Skin of body (tissue), 1 donor: ENCODE measurements at regions not wholly inside any gene's neighbourhood (a gene's known extent, or its start where the extent isn't known, plus 50 kb on each side); places are given as distances from the start of the nearest gene placed in this dataset.
"Not testable (repeated sequence)": the region's sequence is repeated elsewhere in the genome, so short reads cannot be mapped to it uniquely, and the experiment has no call there.

Experiments
- DNase-seq: peaks from one replicate; lab custom pipeline; 2025; lab: John Stamatoyannopoulos, UW

DNA sequence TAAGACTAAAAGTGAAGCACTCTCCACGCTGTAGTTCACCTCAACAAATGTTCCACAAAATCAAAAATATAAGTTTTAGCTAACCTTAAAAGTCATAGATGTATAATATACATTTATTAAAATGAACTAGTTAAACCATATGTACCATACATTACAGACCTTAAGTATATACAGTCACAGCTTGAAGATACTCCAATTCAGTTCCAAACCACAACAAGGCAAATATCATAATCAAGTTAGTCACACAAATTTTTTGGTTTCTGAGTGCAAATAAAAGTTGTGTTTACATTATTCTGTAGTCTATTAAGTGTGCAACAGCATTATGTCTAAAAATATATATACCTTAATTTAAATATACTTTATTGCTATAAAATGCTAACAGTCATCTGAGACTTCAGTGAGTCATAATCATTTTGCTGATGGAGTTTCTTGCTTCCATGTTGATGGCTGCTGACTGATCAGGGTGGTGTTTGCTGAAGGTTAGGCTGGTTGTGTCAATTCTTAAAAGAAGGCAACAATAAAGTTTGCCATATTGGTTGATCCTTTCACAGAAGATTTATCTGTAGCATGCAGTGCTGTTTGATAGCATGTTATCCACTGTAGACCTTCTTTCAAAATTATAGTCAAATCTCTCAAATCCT is 736.7 kb downstream of the NSUN3 start:
- DNase-seq, result no peak

DNA sequence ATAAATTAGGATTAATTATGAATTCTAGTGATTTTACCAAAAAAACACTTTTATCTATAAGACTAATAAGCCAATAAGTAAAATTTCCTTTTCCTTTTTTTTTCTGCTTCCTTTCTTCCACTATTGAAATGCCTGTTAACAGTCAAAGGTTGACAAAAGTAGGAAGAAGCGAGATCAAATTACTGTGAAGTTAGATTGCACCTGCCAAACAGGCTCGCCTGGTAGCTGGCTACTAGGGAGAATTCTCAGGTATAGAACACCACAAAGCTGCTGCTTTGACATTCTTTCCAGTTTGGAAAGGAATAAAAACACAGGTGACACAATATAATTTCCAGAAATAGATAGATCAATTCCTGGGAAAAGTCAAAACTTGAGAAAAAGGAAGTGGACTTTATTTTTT is 749.0 kb downstream of the NSUN3 start:
- DNase-seq, result no peak

DNA sequence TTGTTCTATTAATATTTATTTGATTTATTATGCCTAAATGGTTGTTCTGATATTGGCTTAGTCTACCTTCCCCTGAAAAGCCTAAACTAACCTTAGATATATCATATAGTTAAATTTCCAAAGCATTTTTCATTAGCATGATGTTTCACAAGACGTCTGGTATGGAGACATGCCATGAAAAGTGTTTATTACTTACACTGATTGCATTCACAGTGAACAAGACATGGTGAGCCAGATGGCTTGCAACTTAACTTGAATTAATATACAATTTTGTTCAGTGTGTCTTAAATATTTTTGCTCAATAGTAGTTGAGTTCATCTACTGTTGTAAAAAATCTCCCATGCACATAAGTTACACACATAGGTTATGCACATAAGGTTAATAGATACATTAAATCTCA is 758.4 kb downstream of the NSUN3 start:
- DNase-seq, result no peak

DNA sequence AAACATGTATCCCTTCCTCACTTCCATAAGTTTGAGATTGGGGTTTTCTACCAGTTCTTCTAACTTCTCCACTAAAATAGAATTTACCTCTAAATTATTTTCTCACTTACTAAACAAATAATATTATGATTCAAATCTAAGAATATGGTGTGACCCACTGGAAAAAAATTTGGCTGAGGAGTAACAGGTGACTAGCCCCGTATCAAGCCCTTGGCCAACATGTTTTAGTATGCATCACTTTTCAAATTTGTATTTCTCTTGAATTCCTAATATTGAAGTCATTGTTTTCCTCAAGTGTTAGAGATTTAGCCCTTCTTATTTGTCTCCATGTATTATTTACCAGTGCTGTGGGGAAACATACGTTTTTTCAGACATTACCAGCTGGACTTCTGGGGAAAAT is 759.4 kb downstream of the NSUN3 start:
- no peak for DNase-seq

DNA sequence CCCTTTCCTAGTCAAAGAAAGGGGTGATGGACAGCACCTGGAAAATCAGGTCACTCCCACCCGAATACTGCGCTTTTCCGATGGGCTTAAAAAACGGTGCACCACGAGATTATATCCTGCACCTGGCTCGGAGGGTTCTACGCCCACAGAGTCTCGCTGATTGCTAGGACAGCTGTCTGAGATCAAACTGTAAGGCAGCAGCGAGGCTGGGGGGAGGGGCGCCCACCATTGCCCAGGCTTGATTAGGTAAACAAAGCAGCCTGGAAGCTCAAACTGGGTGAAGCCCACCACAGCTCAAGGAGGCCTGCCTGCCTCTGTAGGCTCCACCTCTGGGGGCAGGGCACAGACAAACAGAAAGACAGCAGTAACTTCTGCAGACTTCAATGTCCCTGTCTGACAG is 783.4 kb downstream of the NSUN3 start:
- DNase-seq, result not testable (repeated sequence)

DNA sequence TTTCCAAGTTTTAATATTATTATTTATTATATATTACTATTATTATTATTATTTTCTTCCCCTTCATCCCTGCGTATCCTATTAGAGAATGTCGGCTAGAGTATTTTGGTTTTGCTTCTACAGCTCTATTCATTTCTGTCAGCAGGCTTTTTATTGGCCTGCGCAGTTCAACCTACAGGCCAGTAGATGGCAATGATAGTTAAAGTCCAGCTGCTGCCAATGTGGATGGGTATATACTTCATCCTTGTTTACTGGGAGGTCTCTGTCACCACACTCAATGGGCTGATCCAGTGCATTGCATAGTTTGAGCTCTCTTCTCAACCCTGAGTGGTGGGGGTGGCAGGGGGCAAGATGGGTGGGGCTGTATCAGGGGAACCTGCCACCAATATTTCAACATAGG is 799.8 kb downstream of the NSUN3 start:
- DNase-seq, result no peak

DNA sequence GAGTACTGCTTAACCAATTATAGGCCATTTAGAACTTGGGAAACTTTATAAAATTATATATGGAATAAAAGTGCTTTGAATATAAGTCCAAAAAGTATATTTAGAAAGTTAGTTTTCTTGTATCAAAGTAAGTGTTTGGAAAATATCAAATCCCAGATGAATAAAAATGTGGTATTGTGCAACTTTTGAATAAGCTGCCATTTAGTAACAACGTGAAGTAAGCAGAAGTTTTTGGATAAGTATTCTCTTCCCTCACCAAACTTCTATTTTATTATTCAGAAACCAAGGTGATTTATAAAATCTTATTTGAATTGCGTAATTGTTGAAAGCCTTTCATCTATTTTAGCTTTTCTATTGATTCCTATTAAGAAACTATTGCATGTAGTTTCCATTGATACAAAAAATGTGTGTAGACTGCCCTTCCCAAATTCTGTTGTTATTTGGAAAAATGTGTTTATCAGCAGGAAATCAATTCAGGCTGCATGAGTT is 806.2 kb downstream of the NSUN3 start:
- no peak for DNase-seq

DNA sequence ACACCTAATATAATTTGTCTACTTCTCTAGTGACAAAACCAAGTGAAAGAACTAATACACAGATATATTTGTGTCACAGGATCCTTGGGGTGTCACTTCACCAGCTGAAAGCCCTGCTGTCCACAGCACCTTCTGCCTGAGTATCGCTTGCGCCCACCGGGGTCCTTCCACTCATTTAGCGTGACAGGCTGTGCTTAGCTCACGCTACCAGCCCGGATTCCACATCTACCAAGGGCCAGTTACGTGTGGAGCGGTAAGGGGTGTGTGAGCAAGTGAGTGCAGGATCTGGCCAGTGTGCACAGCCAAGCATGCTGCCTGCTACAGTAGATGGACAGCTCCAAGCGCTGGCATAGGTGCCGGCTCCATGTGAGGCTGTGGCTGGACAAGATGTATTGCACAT is 810.9 kb downstream of the NSUN3 start:
- DNase-seq, result no peak

DNA sequence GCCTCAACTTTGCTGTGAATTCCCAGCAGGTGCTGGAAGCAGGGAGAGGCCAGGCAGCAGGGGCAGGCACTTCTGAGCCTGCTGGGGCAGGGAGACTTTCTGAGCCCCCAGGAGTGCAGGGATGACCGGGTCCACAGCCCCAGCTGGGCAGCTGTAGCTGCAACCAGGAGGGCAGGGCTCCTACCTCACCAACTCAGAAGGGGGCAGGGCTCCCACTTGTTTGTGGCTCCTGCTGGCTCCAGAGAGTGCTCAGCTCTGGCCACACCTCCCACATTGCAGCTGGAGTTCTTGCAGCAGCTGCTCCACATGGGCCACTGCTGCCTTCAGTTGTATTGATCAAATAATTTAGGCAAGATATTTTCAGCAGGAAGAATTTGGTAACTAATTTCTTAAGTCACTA is 812.3 kb downstream of the NSUN3 start:
- DNase-seq, result no peak

DNA sequence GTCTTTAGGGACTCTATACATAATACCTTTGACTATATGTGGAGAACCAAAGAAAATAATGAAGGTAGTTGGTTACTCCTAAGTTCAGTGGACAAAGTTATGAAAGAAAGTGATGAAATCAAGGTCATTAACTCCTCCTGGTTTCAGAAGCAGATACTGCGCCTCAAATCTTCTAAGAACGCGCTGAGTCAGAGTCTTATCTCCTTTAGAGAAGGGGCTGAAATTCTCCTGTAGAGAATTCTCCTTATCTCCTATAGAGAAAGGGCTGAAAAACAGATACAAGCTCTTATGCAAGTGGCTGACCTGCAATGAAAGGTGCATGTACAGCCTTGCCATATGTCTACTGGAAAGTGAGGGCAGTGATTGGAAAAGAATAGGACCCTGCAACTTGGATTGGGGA is 824.2 kb downstream of the NSUN3 start:
- no peak for DNase-seq

DNA sequence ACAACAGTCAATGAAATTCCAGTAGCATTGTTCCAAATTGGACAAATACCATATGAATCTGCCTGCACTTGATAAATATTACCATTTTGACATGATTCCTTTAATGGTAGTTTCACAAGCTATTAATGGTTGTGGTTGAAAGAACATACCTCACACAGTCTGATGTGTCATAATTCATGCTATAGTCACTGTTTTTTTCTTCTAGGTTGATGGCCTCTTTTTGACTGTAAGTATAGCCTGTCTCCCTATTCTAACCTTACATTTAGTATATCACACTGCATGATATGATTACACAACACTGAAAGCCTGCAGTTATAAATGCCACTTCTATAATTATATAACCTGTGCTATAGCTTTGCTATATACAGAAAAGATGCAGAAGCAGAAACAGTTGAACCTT is 834.1 kb downstream of the NSUN3 start:
- DNase-seq, result no peak

DNA sequence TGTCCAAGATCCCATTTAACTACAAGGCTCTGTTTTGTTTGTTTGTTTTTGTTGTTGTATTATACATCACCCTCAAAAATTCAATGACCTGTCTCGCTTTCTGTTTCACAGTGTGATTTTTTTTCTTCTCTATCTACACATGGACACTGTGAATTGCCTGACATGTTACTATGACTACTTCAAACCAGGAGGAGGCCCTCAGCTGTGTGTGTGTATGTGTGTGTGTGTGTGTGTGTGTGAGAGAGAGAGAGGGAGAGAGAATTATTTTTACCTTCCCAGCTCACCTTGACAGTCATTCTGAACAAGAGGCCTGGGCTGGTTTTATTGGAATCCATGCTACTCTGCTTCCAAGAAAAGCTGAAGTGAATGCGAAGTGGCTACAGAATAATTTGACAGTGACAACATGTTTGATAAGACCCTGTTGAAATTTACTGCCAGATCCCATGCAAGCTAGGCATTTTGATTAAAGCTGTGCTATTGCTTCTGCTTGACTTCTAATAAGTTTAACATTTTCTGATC is 841.4 kb downstream of the NSUN3 start:
- DNase-seq, result no peak

DNA sequence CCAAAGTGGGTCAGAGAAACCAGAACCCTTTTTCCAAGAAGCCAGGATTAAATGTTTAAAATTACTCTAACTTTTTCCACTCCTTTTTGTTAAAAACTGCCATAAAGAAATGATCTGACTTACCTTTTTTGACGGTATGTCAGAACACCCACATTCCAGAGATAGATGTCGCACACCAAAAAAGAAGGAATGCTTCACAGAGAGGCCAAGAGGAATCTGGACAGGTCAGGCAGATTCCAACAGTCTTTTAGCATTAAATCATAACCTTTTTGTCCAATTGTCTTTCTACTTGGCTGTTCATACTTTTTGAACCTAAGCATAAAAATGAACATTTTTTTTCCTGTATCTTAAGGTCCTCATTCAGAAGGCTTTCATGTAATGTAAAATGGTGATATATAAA is 846.9 kb downstream of the NSUN3 start:
- no peak for DNase-seq

DNA sequence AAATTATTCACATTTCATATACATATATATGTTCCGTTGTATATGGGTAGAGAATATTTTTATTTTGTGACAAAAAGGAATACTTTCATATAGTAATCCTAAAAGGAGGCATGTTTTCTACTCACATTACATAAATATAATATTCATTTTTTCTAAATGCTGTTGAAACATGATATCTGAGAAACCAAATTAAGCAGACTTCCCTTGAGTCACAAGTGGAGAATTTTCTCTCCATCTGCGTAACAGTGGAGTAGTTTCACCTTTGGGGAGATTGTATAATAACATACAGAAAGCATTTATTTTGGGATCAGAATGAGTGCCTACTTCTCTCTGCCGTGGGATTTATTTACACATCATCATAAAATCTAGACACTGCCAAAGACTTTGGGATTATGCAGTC is 849.8 kb downstream of the NSUN3 start:
- DNase-seq, result no peak

DNA sequence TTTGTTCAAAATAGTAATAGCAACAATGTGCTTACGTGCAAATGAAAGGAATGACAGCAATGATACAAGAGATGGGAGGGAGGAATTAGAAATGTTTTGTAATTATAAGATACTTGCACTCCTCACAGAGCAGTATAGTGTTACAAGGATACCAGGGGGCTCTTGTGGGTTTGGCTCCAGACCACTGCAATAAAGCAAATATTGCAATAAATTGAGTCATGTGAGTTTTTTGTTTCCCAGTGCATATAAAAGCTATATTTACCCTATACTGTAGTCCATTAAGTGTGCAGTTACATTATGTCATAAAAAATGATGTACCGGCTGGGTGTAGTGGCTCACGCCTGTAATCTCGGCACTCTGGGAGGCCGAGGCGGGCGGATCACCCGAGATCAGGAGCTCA is 864.3 kb downstream of the NSUN3 start:
- no peak for DNase-seq

DNA sequence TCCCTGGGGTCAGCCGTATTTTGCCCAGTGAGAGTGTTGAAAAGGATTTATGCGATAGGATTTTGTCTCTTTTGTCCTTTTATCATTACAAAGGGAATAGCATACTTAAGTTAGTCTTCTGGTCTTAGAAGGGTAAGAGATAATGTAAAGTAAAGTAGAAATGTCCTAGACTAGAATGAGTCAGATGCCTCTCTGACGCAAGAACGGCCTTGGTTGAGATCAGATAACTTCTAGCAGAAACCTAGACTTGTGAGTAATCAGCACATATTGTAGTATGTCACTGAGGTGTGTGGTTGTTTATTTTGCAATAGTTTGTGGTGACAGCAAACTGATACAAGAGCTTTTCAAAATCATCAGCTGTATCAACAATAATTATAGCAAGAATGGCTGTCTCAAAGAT is 866.1 kb downstream of the NSUN3 start:
- no peak for DNase-seq

DNA sequence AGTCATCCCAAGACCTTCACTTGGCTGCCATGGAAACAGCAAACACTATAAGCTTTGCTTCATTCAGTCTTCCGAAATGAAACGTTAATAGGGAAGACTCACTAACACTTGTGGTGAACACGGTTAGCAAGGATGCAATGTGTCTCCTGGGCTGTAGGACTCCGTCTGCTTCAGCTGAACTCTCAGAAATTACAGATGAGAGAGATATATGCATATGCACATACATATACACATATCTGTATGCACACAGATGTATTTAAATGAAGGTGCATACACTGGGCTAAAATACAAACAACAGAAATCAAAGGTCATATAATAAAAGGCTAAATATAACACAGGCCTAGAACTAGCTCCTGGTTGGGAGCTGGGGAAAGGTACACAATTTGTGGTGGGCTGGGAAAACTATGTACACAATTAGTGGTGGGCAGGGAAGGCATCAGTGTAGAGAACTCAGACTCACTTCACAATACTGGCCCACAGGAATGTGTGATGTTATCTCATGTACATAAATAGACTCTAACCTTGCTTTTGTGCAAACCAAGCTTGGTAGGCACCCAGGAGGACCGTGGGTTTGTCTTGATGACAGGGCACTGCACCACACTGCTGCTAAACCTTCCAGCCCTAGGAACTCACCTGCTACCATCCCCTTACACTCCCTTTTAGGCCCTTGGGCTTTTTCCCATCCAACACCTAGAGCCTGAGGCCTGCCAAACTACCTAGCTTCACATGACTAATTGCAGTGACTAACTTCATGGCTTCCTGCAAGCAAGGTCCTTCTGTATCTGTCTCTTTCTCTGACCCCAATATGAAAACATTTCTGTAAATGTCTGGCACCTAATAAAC is 873.1 kb downstream of the NSUN3 start:
- no peak for DNase-seq

DNA sequence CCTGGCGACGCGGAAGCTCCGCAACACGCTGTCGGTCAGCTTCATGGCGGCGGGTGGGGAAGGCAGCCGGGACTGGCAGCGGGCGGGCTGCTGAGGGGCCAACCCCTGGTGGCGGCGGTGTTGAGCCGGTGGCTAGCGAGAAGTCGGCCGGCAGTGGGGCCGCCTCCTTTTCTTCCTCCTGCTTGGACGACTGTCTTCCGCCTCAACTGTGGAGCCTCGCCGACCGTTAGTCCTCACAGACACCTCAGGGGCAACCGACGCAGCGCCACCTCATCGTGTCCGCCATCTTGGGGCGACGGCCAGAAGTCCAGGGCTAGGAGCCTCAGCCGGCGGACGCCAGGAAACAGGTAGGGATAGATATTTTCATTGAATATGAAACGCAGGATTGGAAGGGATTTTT is 875.1 kb downstream of the NSUN3 start:
- DNase-seq, result no peak

DNA sequence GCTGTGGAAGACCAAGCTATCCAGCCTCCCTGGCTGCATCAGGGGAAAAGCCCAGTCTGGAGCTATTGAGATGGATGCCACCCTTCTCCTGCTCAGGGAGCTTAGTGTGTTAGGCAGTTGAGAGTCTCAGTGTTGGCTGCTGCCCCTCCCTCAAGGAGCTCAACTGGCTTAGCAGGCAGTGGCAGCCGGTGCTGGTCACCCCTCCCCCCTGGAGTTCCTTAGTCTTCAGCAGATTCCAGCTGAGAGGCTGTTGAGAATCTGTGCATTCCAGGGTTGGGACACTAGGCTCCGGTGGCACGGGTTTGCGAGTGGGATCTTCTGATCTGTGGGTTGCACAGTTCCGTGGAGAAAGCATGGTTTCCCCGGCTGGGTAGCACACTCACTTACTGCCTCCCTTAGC is 883.8 kb downstream of the NSUN3 start:
- no peak for DNase-seq

DNA sequence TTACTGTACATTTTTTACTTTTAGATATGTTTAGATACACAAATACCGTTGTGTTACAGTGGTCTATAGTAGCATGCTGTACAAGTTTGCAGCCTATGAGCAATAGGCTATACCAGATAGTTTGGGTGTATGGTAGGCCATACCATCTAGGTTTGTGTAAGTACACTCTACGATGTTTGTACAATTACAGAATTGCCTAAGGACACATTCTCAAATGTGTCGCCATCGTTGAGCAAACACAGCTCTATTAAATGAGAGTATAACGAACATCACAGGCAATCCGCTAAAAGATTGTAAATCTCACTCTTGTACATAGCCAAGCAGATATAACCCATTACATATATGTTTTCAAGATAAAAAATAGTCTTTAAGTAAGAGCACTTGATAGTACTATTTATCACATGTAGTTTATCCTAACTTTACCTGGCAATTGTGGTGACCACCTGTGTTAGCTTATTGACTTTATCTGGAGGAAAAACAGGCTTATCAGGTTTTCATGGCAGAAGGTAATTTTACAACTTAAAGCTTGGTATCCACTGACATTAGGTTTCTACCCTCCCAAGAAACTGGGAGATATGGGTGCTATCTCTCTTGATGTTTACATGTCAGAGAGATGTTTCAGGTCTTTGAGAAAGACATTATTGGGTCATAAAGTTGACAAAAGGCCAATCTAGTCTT is 898.7 kb downstream of the NSUN3 start:
- DNase-seq, result no peak

DNA sequence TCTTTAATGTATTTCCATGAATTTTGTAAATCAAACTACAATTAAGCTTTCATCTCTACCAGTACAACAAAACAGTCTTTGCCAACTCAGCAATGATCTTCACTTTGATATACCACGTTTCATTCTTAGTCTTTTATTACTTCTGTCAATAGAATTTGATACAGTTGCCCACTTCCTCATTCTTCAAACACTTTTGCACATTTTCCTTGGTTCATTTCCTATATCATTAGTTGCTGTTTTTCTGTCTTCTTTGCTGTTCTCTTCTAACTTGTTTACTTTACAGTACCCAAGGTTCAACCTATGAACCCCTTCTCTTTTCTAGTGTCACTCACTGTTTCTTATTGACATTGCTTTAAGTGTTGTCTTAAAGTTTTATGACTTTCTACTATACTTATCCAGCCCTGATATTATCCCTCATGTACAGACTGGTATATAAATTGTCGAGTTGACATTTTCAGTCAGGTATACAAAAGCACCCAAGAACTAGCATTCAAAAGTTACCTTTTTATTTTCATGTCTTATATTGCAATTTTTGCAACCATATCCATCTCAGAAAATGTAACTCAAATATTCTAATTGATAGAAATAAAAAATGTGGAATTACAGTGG is 903.1 kb downstream of the NSUN3 start:
- DNase-seq, result no peak

DNA sequence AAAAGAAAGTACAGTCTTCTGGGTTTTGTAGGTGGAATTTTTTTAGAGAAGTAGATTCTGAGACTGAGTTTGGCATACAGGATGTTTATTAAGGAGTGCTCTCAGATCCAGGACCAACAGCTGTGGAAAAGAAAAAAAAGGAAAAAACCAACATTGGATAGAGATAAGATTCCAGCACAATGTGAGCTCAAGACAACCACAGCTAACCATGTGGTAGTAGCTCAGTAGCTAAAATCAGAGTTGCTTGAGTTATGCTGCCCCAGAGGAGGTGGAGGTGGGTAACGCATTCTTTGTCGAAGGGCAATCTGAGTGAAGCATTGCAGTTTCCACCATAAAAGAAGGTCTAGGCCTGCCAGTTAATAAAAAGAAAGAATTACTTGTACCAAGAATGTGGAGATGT is 904.3 kb downstream of the NSUN3 start:
- no peak for DNase-seq
